Breast epithelium (tissue), 3 donors: ENCODE measurements at regions not wholly inside any gene's neighbourhood (a gene's known extent, or its start where the extent isn't known, plus 50 kb on each side); places are given as distances from the start of the nearest gene placed in this dataset.

Experiments
- POLR2A ChIP-seq: fragments of 450-650 bp; IDR thresholded peaks from one replicate; pipeline ENCODE4 v1.6.1; 2016; ENCODE audit warnings: antibody characterized with exemption, mild to moderate bottlenecking, moderate library complexity
- TF ChIP-seq, protein P1 (sequence below), 3 donors: fragments of 450-650 bp; IDR thresholded peaks; one replicate each; pipeline ENCODE4 v1.5.1; 2016 to 2017; ENCODE audit warnings: antibody characterized with exemption in 3 of 3, mild to moderate bottlenecking in 3 of 3, moderate library complexity in 3 of 3

DNA sequence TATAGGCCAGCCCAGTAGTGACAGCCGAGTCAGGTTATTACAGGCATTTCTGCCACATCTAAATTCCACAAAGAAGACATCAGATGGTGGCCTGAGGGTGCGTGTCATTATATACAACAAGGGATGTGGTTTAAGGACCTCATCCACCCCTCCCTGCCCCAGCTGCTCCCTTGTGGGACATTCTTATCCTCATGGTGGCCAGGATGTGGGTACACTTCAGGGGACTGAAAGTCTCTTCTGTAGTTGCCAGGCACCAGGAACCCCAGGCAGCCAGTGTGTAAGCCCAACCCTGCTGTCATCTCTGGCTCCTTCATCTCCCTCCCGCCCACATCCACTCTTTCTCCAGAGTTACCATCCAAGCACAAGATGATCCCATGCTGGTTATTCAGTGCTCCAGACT lies 224.9 kb upstream of the TOPAZ1 start:
- no peak for TF ChIP-seq POLR2A
- TF ChIP-seq, protein P1, sequence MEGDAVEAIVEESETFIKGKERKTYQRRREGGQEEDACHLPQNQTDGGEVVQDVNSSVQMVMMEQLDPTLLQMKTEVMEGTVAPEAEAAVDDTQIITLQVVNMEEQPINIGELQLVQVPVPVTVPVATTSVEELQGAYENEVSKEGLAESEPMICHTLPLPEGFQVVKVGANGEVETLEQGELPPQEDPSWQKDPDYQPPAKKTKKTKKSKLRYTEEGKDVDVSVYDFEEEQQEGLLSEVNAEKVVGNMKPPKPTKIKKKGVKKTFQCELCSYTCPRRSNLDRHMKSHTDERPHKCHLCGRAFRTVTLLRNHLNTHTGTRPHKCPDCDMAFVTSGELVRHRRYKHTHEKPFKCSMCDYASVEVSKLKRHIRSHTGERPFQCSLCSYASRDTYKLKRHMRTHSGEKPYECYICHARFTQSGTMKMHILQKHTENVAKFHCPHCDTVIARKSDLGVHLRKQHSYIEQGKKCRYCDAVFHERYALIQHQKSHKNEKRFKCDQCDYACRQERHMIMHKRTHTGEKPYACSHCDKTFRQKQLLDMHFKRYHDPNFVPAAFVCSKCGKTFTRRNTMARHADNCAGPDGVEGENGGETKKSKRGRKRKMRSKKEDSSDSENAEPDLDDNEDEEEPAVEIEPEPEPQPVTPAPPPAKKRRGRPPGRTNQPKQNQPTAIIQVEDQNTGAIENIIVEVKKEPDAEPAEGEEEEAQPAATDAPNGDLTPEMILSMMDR (IDR thresholded peaks at IDR 0.05) = no peak
